GM12874 (cell line): ENCODE measurements at regions not wholly inside any gene's neighbourhood (a gene's known extent, or its start where the extent isn't known, plus 50 kb on each side); places are given as distances from the start of the nearest gene placed in this dataset.

Experiments used
- CTCF ChIP-seq: IDR thresholded peaks from 2 replicates; pipeline ENCODE4 v1.5.1; 2011; ENCODE audit warnings: low read depth, mild to moderate bottlenecking, control low read depth, low read length, moderate library complexity; ENCODE audit not compliant: insufficient read depth

GRCh38 chr1:30172299-30172694 lies 551.1 kb downstream of the MATN1 start:
- no peak for TF ChIP-seq CTCF

GRCh38 chr1:30171537-30172298 lies 551.7 kb downstream of the MATN1 start:
- TF ChIP-seq CTCF: no peak

GRCh38 chr1:30169269-30169668 lies 554.1 kb downstream of the MATN1 start:
- TF ChIP-seq CTCF: no peak

- no peak for TF ChIP-seq CTCF
Observed at GRCh38 chr1:30166174-30166573, 557.2 kb downstream of the MATN1 start.

- TF ChIP-seq CTCF: no peak
Observed at GRCh38 chr1:30165116-30165515, 558.3 kb downstream of the MATN1 start.

- no peak for TF ChIP-seq CTCF
Observed at GRCh38 chr1:30164693-30165092, 558.7 kb downstream of the MATN1 start.

- TF ChIP-seq CTCF: no peak
Observed at GRCh38 chr1:30162565-30162964, 560.8 kb downstream of the MATN1 start.
